GM21737 (cell line): ENCODE measurements at regions not wholly inside any gene's neighbourhood (a gene's known extent, or its start where the extent isn't known, plus 50 kb on each side); places are given as distances from the start of the nearest gene placed in this dataset.

Experiments
- ATAC-seq: cut with Tn5 transposase; IDR thresholded peaks from one replicate; pipeline ENCODE4 v1.9.1; 2021; ENCODE audit warnings: mild to moderate bottlenecking, moderate library complexity; ENCODE audit not compliant: unreplicated experiment

DNA sequence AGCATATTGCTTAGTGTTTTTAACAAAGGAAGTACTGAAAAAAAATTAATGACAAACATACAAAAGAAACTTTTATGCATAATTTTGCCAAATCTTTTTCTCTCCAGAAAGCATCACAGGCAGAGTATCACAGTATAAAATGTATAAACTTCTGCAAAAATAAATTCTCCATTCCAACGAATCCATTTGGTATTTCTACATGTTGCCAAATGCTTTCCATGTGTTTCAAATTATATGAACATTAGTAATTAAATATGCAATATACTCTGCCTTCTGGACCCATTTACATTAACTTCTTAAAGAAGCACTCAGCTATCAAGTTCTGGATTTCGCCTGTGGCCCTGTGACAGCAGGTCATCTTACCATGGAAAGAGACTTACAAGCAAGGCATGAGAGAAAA lies 189.1 kb upstream of the ALCAM start:
- ATAC-seq = no peak

DNA sequence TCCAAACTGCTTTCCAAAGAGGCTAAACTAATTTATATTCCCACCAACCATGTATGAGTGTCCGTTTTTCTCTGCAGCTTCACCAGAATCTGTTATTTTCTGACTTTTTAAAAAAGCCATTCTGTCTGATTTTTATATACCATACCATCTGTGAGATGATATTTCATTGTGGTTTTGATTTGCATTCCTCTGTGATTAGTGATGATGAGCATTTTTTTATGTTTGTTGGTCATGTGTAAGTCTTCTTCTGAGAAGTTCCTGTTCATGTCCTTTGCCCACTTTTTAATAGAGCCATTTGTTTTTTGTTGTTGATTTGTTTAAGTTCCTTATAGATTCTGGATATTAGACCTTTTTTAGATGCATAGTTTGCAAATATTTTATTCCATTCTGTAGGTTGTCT lies 179.4 kb upstream of the ALCAM start:
- ATAC-seq = no peak

DNA sequence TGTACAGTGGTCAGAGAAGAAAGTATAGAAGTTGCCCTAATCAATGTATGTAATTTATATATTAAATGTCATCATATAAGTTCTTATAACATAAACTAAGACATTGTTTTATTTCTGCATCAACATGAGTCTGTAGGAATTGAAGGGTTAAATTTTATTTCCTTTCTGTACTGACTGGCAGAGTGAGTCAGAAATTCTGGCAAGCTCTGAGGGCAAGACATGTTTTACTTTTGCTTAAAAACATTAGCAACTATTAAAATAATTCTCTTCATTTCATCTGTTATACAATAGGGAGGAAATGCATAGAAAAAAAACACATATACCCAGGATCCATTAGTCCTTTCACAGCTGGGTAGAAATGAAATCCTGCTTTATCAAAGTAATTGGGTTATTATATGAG lies 171.4 kb upstream of the ALCAM start:
- no peak for ATAC-seq

DNA sequence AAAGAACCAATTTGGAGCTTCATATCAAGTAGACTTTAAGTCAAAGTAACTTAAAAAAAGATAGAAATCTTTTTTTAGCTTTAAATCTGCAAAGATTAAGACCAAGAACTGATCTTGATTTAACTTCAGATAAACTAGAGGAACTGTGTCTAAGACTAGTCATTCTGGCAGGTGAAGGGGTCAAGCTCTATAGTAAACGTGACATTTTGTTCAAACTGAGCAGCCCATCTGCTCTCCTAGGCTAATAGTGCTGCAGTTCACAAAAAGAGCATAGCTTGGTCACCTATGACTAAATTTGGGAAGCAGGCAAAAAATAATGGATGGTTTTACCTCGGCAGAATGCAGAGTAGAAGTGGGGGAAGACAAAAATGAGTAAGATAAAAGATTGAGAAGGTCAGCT lies 168.8 kb upstream of the ALCAM start:
- no peak for ATAC-seq

DNA sequence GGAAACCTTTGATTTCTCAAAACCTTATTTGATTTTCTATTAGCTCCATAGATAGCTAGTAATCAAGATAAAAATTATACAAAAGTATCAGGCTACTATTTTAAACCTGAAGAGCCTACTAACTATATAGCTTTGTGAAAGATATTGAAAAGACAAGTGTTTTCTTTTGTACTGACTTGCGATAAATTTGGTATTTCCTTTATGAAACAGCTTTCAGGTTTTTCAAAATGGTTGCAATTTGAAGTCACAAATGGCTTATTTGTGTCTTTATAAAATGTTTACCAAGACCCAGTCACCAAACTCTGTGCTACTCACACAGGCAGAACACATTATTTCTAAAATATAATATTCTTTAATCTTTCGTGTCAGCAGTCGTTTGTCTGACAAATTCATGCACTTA lies 167.5 kb upstream of the ALCAM start:
- ATAC-seq = no peak

DNA sequence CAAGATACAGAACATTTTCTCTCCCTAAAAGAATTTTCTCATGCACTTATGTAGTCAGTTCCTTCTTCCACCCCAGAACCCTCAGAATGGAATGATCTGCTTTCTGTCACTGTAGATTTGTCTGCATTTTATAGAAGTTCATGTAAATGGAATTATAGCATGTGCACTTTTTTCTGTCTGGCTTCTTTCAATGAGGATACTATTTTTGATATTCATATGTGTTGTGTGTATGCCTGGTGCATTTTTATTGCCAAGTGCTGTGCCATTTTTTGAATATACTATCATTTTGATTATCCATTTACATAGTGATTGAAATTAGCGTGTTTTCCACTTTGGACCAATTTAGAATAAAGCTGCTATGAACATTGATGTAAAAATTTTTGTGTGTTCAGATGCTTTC lies 156.6 kb upstream of the ALCAM start:
- ATAC-seq = no peak

DNA sequence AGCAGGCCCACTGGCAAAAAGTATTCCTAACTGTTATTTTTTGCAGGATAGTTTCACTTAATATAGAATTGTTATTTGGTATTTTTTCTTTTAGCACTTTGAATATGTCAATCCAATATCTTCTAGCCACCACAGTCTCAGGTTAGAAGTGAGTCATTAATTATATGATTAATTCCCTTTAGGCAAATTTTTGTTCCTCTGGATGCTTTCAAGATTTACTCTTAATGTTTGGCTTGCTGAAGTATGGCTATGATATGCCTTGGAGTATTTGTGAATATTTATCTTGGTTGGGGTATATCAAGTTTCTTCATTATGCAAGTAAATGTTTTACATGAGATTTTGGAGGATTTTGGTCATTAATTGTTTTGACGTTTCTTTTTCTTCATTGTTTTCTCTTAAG lies 152.1 kb upstream of the ALCAM start:
- no peak for ATAC-seq

DNA sequence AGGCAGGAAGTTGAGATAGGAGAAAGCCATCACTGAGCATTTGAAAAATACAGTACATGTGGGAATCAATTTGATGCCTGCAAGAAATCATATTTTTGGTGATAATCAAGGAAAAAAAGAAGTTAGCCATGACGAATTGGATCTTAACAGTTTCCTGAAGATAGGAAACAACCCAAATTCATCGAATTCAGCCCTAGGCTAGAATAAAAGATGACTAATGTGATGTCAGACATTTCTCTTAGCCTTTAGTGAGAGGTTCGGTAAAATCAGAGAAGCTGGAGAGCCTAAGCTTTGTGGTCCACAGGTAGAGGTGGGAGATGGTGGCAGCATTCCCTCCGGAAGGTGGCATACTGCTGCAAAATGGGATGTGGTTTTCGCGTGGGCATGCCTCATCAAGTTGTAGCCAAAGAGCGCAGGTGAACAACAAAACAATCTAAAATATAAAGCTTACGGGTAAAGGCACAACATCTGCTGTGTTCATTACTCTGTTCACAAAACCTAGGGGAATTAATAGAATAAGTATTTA lies 144.1 kb upstream of the ALCAM start:
- no peak for ATAC-seq

DNA sequence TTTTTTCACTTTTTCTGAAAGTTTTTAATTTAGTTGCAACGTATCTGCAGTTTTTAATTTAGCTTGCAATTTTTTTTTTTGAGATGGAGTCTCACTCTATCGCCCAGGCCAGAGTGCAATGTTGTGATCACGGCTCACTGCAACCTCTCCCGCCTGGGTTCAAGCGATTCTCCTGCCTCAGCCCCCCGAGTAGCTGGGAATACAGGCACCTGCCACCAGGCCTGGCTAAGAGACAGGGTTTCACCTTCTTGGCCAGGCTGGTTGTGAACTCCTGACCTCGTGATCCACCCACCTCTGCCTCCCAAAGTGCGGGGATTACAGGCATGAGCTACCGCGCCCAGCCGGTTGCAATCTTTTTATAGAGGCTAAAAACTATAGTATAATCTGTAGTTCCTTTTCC lies 142.9 kb upstream of the ALCAM start:
- ATAC-seq = no peak

DNA sequence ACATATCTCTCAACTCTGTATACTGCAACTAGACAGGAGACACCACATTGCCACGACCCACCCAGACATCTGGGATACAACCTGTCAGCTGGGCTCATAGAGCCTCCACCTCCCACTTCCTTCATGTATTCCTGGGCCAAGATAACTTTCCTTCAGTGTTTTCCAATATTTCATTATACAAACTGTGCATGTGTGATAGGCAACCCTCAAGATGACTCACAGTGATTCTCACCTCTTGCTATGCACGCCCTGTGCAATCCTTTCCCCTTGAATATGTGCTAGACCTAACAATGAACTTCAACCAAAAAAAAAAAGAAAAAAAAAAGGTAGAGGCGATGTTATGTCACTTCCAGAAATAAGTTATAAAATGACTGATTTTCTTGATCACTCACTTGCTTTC lies 138.0 kb upstream of the ALCAM start:
- ATAC-seq = no peak

DNA sequence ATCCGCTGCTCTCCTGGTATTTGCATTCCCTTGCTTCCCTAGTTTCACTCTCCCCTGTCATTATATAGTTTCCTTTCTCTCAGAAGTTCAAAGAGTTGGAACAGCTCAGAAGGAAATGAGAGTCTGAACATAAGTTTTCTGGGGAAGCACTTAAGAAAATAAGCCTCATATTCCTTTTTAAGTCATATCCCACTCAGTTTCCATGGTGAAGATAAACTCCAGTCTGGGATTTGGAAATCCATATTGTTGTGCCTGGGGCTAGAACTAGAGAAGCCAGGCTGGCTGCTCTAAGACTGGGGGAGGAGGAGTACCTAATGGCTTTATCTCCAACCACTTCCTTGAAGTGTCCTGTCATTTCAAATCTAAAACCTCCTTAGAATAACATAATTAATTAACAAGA lies 134.2 kb upstream of the ALCAM start:
- no peak for ATAC-seq

DNA sequence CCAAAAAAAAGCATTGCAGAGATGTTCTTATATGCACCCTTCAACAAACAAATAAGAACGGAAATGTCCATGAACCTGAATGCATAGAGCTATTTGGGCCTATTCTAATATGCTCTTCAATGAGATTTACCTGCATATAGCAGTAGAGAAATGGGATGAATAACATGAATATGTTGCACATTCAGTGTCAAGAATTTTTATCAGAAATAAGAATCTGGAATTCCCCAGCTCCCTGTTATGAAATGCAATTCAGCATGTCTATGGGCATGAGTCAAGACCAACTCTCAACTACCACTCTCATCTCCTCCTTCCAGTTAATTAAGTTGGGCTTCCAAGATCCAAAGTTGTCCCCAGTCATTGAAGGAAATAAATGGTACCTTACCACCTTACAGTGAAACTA lies 133.7 kb upstream of the ALCAM start:
- ATAC-seq = no peak

DNA sequence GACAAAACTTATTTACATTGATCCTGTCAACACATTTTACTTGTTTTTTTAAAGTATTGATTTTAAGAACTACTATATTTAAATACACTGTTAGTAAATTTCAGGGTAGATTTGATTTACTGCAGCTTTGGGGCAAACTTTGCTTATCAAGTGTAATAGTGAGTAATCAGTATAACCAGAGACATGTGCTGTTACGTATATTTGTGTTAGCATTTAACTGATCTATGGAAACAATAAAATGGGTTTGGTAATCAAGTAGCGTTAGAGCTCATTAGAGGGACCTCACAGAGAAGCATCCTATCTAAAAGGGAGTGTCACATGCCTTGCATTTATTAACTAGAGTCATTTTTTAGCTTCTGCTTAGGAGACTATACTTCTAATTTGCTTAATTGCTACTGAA lies 131.5 kb upstream of the ALCAM start:
- ATAC-seq = no peak

DNA sequence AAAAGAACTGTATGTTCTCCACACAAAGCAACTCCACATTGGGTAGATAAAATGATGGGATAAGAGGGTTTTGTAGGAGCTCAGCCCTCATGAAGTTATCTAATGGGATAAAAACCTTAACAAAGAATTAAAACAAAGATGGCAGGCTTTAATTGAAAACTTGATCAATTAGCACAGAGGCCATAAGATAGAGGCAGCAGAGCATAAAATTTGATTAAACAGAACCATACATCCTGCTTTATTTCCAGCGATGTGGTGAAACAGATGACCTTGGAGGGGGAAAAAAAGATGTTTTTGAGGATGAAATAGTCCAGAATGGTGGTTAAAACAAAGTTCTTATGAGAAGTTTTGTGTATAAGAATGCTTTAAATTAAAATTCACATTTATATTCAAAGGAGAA lies 130.9 kb upstream of the ALCAM start:
- ATAC-seq = no peak

DNA sequence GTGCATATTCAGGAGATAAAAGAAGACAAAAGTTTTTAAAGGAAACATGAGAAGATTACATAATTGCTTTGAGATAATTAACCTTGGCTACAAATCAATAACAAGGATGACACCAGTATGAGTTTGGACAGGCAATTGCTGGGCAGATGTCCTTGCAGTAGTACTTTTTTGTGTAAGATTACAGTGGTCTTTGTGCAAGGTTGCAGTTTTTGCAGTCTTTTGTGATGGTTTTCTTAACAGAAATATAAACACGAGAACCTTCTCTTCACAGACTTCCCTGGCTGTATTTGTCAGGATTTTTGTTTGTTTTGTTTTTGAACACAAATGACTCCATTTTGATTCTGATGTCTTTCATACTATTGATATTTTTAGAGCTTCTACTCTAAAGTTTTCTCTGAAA lies 128.3 kb upstream of the ALCAM start:
- ATAC-seq = no peak

DNA sequence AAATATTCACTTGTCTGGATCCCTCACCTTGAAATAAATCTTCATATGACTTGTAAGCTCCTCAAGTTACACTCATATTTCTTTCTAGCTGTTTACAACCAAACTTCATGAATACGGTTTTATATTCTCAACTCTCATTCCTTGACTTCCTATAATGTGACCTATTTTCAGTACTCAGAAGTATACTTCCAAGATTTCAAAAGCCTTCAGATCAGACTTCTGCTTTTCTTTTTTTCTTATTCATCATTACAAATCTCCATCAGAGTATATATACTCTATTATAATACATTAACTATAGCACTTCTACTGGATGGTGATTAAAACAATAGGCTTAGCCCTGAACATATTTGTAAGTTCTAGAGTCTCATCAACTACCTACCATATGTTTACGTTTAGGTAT lies 123.6 kb upstream of the ALCAM start:
- no peak for ATAC-seq

DNA sequence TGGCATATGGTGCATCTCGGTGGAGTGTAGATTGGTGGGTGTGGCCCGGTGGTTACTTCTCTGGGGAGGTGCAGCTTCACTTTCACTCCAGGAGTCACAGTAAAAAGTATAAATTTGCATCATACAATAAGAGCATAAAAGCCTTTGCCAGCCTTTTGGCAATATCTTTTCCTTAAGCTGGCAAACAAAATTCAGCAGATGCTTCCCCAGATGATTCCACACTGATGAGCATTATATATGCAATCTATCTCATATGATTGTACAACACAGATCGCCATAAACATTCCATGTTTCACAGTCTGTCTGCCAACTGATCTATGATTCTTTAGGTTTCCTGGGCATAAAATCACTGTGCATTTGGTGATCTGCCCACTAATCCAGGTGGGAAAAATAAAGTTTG lies 120.2 kb upstream of the ALCAM start:
- ATAC-seq = no peak

DNA sequence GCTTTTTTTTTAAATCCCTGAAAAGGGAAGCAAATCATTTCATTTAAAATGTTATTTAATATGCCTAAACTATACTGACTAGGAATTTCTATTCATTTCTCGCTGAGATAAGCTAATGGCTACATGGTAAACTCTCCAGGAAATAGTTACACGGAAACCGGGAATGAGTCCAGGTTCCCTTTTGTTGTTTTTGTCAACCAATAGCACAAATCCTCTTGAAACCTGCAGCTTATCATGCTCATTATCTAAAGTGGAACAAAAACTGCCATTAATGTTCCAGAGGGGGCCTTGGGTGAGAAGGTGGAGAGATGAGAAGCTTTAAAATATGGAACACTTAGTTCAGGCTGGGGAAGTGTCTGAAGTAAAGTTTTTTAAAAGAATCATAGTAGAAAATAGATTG lies 113.5 kb upstream of the ALCAM start:
- no peak for ATAC-seq

DNA sequence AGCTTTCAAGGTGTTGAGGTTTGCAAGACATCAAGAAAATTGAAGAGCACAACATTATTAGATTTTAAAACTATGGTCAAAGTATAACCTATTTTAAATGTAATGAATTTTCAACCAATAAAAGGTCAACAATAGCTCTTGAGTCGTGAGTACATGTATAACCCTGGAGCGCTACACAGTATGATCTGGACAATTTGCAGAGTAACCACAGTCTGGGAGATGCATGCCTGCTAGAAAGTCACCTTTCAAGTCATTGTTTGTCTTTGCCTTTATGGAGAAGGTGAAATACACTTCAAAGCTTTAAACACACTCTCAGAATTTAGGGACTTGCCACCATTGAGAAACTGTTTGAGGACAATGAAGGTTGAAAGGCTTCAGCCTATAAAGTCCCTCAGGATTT lies 112.6 kb upstream of the ALCAM start:
- ATAC-seq = no peak

DNA sequence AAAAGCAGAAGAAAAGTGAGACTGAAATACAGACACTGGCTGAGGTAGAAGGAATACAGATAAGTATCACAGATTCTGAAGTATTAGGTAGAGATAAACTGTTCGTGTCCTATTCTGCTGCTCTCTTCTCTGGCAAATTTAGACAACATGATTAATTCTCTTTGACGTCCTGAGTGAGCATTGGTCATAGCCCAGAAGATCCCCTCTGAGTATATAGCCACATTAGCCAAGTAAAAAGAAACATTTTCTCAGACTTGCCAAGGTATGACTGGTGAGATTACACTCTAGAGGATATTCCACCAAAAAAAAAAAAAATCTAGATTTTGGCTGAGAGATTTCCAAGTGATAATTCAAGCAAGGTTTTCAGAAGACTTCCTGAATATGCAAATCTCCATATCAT lies 111.4 kb upstream of the ALCAM start:
- no peak for ATAC-seq

DNA sequence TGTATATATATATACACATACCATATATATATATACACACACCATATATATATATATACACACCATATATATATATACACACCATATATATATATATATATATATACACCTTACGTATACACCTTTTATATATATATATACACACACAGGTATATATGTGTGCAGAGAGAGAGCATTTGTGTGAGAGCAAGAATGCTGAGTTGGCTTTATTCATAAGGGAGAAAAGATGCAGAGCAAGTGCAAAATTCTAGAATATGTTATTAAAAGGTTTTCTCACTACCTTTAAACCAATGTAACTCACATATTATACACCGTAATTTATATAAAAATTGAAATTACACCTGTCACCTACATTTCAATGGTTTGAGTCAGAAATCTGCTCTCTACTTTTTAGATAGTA lies 107.2 kb upstream of the ALCAM start:
- no peak for ATAC-seq

DNA sequence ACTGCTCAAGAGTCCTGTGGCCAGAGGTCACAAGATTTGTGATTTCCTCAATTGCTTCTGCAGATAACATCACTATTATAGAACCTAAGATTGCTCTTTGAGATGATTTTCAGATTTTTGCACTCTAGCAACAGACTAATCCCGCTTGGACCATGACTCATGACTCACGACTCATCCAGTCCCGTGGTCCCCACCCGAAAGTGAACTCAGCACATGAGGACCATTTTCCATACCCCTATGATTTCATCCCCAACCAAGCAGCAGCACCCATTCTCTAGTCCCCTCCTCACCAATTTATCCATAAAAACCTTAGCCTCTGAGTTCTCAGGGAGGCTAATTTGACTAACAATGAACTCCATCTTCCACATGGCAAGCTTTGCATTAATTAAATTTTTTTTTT lies 106.3 kb upstream of the ALCAM start:
- no peak for ATAC-seq

DNA sequence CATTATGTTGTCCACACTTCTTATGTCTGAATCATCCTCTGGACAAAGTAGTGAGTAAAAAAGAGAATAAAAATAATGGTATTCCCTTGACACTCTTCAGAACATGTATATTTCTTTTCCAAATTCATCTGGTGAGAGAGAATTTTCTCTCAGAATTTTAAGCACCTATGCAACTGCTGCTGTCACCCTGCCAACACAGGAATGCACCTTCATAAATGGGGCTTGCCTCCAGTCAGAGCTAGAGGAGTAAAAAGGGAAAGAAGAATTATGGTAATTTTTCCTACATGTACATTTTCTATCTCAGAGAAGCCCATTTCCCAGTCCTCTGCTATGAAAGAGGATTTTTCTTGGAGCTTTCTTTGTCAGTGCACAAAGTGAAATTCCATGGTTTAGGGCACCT lies 92.2 kb upstream of the ALCAM start:
- ATAC-seq = no peak

DNA sequence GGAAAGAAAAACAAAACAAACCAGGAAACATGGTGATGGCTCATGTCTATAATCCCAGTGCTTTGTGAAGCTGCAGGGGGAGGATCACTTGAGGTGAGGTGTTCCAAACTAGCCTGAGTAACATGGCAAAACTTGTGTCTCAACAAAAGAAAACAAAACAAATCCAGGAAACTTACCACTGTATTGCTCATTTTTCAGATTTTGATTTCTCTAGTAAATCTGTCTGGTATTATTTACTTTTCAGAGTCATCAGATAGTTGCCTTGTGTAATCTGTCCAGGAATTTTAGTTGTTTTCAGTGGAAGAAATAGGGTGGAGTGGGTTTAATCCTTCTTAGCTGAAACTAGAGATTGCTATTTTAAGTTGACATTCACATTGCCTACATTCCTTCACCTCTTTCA lies 91.8 kb upstream of the ALCAM start:
- no peak for ATAC-seq
